ENCODE measurements at regions not wholly inside any gene's neighbourhood (a gene's known extent, or its start where the extent isn't known, plus 50 kb on each side); places are given as distances from the start of the nearest gene placed in this dataset.

DNA sequence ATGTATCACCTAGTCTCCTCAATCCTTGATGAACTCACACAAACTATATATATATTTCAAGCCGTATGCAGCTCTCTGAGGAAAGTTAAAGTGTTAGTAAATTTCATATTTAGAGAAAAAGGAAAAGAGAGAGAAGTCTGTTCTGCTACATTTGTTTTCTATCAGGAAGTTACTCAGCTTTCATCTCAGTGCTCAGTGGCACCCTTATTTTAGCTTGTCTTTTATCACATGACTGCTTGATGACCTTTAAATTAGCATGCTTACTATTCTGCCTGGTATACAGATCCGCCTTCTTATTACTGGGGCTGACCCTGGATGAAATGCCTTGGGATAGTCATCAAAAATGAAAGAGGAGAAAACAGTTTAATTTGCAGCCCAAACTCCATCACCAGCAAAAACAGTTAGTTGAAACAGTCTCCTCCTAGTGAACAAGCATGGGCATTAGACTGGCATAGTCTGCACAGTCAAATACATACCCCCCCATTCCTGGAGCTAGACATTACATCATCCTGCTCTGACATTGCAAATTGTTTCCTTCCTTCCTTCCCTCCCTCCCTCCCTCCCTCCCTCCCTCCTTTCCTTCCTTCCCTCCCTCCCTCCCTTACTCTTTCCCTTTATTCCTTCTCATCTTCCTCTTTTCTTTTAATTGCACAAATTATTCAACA lies 215.7 kb downstream of the TMEM182 start:
- no peak overlapping the region for H3K4me3 ChIP-seq (ENCODE audit: low read length)
- TF ChIP-seq CTCF (conservative IDR thresholded peaks at IDR 0.05; ENCODE audit: low read length): no peak
- no peak for DNase-seq (ENCODE audit: low read depth)

GRCh38 chr2:102978091-102978490 lies 216.3 kb downstream of the TMEM182 start:
- H3K4me3 ChIP-seq (ENCODE audit: low read length): no peak overlapping the region
- no peak for DNase-seq (ENCODE audit: low read depth)
- TF ChIP-seq CTCF (conservative IDR thresholded peaks at IDR 0.05; ENCODE audit: low read length): no peak

DNA sequence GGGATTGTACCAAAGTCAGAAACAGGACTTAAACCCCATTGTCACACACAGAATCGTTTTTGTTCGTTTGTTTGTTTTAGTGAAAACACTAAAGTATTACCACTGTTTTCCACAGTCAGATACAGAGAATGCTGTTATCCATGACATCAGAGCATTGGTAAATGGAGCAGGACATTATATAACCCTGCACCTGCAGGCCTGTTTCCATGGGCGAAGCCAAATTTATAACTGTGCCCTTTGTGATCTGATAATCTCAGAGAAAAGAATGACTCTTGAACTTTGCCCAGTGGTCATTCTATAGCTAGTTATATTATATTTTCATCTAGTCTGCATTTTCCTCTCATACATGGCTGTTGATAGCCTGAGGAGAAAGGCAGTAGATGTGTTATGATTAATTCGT lies 217.6 kb downstream of the TMEM182 start:
- no peak overlapping the region for H3K4me3 ChIP-seq (ENCODE audit: low read length)
- no peak for DNase-seq (ENCODE audit: low read depth)
- no peak for TF ChIP-seq CTCF (conservative IDR thresholded peaks at IDR 0.05; ENCODE audit: low read length)

- DNase-seq (ENCODE audit: low read depth): no peak
- no peak overlapping the region for H3K4me3 ChIP-seq (ENCODE audit: low read length)
- no peak for TF ChIP-seq CTCF (conservative IDR thresholded peaks at IDR 0.05; ENCODE audit: low read length)
These were observed 222.0 kb downstream of the TMEM182 start for GRCh38 chr2:102983786-102984185.

DNA sequence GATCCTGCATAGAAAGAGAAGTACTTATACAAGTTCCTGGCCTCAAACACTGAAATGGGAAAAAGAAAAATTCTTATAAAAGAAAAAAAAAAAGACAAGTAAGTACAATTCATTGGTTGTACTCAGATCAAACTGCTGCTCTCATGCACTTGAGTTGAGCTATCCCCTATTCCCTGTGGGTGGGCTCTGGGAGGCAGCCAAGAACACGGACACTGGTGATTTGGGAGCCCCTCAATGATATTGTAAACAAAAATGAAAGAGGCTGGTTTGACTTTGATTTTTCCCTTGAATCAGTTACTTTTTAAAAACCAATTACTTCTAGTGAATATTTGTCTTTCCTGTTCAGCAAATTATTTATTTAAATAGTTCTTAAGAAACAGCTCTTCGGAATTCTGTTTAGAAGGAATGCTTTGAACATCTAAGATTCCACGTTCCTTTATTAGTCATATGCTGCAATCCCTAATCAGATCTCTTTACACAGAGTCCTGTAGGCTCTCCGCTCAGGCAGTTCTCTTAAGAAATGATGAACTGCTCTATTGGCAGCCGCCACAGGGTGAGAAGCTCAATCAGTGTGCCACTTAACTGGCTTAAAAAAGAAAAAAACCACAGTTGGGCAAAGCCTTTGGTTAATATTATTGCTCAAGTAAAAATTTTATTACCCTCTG lies 225.1 kb downstream of the TMEM182 start:
- H3K4me3 ChIP-seq (ENCODE audit: low read length): no peak overlapping the region
- TF ChIP-seq CTCF (conservative IDR thresholded peaks at IDR 0.05; ENCODE audit: low read length): no peak
- no peak for DNase-seq (ENCODE audit: low read depth)

- TF ChIP-seq CTCF (conservative IDR thresholded peaks at IDR 0.05; ENCODE audit: low read length): no peak
- DNase-seq (ENCODE audit: low read depth): no peak
- no peak overlapping the region for H3K4me3 ChIP-seq (ENCODE audit: low read length)
These were observed 230.8 kb downstream of the TMEM182 start for GRCh38 chr2:102992607-102993006.

- no peak for TF ChIP-seq CTCF (conservative IDR thresholded peaks at IDR 0.05; ENCODE audit: low read length)
- H3K4me3 ChIP-seq (ENCODE audit: low read length): no peak overlapping the region
- DNase-seq (ENCODE audit: low read depth): no peak
These were observed 238.1 kb downstream of the TMEM182 start for GRCh38 chr2:102999958-103000357.
